ENCODE measurements at regions not wholly inside any gene's neighbourhood (a gene's known extent, or its start where the extent isn't known, plus 50 kb on each side); places are given as distances from the start of the nearest gene placed in this dataset.

DNA sequence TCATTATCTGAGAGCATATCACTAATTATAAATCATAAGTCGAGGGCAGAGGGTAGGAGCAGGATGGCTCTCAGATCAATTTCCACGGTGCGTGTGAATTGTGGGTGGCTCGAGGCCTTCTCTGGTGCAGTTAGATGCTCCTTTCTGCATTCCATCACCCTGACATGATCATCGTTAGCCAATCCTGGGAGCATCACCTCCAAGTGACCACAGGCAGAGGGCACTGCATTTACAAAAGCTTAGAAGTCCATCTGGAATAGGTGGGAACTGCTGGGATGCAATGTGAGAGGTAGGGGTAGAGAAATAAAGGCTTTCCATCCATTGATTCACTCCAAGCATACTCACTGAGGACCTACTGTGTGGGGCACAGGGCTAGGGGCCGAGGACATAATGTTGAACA, 538.2 kb upstream of the TBX3 start:
- TF ChIP-seq, protein P1, sequence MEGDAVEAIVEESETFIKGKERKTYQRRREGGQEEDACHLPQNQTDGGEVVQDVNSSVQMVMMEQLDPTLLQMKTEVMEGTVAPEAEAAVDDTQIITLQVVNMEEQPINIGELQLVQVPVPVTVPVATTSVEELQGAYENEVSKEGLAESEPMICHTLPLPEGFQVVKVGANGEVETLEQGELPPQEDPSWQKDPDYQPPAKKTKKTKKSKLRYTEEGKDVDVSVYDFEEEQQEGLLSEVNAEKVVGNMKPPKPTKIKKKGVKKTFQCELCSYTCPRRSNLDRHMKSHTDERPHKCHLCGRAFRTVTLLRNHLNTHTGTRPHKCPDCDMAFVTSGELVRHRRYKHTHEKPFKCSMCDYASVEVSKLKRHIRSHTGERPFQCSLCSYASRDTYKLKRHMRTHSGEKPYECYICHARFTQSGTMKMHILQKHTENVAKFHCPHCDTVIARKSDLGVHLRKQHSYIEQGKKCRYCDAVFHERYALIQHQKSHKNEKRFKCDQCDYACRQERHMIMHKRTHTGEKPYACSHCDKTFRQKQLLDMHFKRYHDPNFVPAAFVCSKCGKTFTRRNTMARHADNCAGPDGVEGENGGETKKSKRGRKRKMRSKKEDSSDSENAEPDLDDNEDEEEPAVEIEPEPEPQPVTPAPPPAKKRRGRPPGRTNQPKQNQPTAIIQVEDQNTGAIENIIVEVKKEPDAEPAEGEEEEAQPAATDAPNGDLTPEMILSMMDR (IDR thresholded peaks at IDR 0.05) = no peak
- TF ChIP-seq POLR2A (IDR thresholded peaks at IDR 0.05) = no peak

All from thyroid gland (tissue), 4 donors.